ENCODE measurements at regions not wholly inside any gene's neighbourhood (a gene's known extent, or its start where the extent isn't known, plus 50 kb on each side); places are given as distances from the start of the nearest gene placed in this dataset.

GRCh38 chr5:100676817-100677631 is 141.8 kb downstream of the FAM174A start:
- H3K4me1 ChIP-seq (ENCODE audit: control insufficient read depth, insufficient read depth, low read length): no peaks in the 10 kb centered on the region
- DNase-seq (ENCODE audit: low read depth, low spot score) (no peak), ATAC-seq (no peak)
- H3K36me3 ChIP-seq (ENCODE audit: control insufficient read depth, insufficient read depth, low read length): no peaks in the 10 kb centered on the region
- no peak overlapping the region for H3K4me3 ChIP-seq (ENCODE audit: low read depth in 2 of 2, low read length in 2 of 2)
- no peaks in the 10 kb centered on the region for H3K27me3 ChIP-seq (ENCODE audit: control insufficient read depth, insufficient read depth, low read length)
- H3K9me3 ChIP-seq (ENCODE audit: control insufficient read depth, insufficient read depth, low read depth, low read length): no peaks in the 10 kb centered on the region
- ChIA-PET CTCF (no interaction called here), POLR2A (no interaction called here)
- no TSS peak for BruUV-seq (replicated peaks)
- in situ Hi-C loops (cut with HindIII; ENCODE audit: low pct_unique_long_range_greater_than_20kb, low sequenced_read_pairs): no loop called here
- intact Hi-C loops (cut with micrococcal nuclease; ENCODE audit: unreplicated experiment): no loop called here
- TF ChIP-seq, protein P1, sequence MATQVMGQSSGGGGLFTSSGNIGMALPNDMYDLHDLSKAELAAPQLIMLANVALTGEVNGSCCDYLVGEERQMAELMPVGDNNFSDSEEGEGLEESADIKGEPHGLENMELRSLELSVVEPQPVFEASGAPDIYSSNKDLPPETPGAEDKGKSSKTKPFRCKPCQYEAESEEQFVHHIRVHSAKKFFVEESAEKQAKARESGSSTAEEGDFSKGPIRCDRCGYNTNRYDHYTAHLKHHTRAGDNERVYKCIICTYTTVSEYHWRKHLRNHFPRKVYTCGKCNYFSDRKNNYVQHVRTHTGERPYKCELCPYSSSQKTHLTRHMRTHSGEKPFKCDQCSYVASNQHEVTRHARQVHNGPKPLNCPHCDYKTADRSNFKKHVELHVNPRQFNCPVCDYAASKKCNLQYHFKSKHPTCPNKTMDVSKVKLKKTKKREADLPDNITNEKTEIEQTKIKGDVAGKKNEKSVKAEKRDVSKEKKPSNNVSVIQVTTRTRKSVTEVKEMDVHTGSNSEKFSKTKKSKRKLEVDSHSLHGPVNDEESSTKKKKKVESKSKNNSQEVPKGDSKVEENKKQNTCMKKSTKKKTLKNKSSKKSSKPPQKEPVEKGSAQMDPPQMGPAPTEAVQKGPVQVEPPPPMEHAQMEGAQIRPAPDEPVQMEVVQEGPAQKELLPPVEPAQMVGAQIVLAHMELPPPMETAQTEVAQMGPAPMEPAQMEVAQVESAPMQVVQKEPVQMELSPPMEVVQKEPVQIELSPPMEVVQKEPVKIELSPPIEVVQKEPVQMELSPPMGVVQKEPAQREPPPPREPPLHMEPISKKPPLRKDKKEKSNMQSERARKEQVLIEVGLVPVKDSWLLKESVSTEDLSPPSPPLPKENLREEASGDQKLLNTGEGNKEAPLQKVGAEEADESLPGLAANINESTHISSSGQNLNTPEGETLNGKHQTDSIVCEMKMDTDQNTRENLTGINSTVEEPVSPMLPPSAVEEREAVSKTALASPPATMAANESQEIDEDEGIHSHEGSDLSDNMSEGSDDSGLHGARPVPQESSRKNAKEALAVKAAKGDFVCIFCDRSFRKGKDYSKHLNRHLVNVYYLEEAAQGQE (IDR thresholded peaks at IDR 0.05; ENCODE audit: insufficient read depth in 1 of 2, low read depth in 2 of 2, low read length in 1 of 2): no peak
- no peak for TF ChIP-seq SIN3A (IDR thresholded peaks at IDR 0.05; ENCODE audit: borderline replicate concordance, insufficient read depth, low read depth, low read length)
- TF ChIP-seq TCF7L2 (IDR thresholded peaks at IDR 0.05; ENCODE audit: low read depth, low read length): no peak
- no peak for TF ChIP-seq POLR2AphosphoS5 (IDR thresholded peaks at IDR 0.05; ENCODE audit: low read depth, low read length)
- TF ChIP-seq CTCF (IDR thresholded peaks at IDR 0.05): no peak
- H3K27ac ChIP-seq (ENCODE audit: low read length): no peak overlapping the region

- intact Hi-C loops (cut with micrococcal nuclease; ENCODE audit: unreplicated experiment): no loop called here
- POLR2A ChIA-PET: no interaction called here
- no TSS peak for BruUV-seq (replicated peaks)
Measured at GRCh38 chr5:100682625-100683024, 147.5 kb downstream of the FAM174A start.

More at GRCh38 chr5:100682625-100683024, 147.5 kb downstream of the FAM174A start:
- Histone ChIP-seq H3K27me3 (ENCODE audit: control insufficient read depth, insufficient read depth, low read length) (no peaks in the 10 kb centered on the region), H3K4me1 (ENCODE audit: control insufficient read depth, insufficient read depth, low read length) (no peaks in the 10 kb centered on the region), H3K36me3 (ENCODE audit: control insufficient read depth, insufficient read depth, low read length) (no peaks in the 10 kb centered on the region), H3K9me3 (ENCODE audit: control insufficient read depth, insufficient read depth, low read depth, low read length) (peaks cover 3% of the 10 kb centered on the region; the same call in 1 of the 2 replicates), H3K27ac (ENCODE audit: low read length) (no peak overlapping the region), H3K4me3 (ENCODE audit: low read depth in 2 of 2, low read length in 2 of 2) (no peak overlapping the region)
- CTCF ChIA-PET: no interaction called here
- ATAC-seq: no peak
- DNase-seq (ENCODE audit: low read depth, low spot score): no peak
- TF ChIP-seq CTCF (IDR thresholded peaks at IDR 0.05) (no peak), POLR2AphosphoS5 (IDR thresholded peaks at IDR 0.05; ENCODE audit: low read depth, low read length) (no peak)
- TF ChIP-seq, protein P1 (IDR thresholded peaks at IDR 0.05; ENCODE audit: insufficient read depth in 1 of 2, low read depth in 2 of 2, low read length in 1 of 2): no peak
- in situ Hi-C loops (cut with HindIII; ENCODE audit: low pct_unique_long_range_greater_than_20kb, low sequenced_read_pairs): no loop called here
